HUDEP-2 (cell line): ENCODE measurements at regions not wholly inside any gene's neighbourhood (a gene's known extent, or its start where the extent isn't known, plus 50 kb on each side); places are given as distances from the start of the nearest gene placed in this dataset.

Experiments
- DNase-seq, 76 experiments: peaks; one replicate each; lab custom pipeline; 2025; ENCODE audit not compliant: unreplicated experiment in 76 of 76; lab: John Stamatoyannopoulos, UW

GRCh38 chr2:3959372-3959771 lies 256.0 kb downstream of the DCDC2C start:
- peak in 6 of 76 experiments; percentile 0 to 4 (median 1) for DNase-seq

GRCh38 chr2:3960106-3960505 lies 256.7 kb downstream of the DCDC2C start:
- no peak for DNase-seq

- no peak for DNase-seq
Observed at GRCh38 chr2:3962719-3963118, 259.3 kb downstream of the DCDC2C start.

GRCh38 chr2:3965211-3965610 lies 261.8 kb downstream of the DCDC2C start:
- no peak for DNase-seq

- peak in 1 of 76 experiments; percentile 0 for DNase-seq
Observed at GRCh38 chr2:3965953-3966352, 262.6 kb downstream of the DCDC2C start.

GRCh38 chr2:3966470-3966869 lies 263.1 kb downstream of the DCDC2C start:
- DNase-seq = no peak

GRCh38 chr2:3968736-3969135 lies 265.4 kb downstream of the DCDC2C start:
- DNase-seq = no peak

GRCh38 chr2:3970791-3971651 lies 267.6 kb downstream of the DCDC2C start:
- DNase-seq = no peak

- no peak for DNase-seq
Observed at GRCh38 chr2:3971652-3972192, 268.3 kb downstream of the DCDC2C start.

- no peak for DNase-seq
Observed at GRCh38 chr2:3972377-3972776, 269.0 kb downstream of the DCDC2C start.

- no peak for DNase-seq
Observed at GRCh38 chr2:3974765-3975164, 271.4 kb downstream of the DCDC2C start.

- no peak for DNase-seq
Observed at GRCh38 chr2:3981446-3981987, 278.1 kb downstream of the DCDC2C start.

- no peak for DNase-seq
Observed at GRCh38 chr2:3982160-3982559, 278.8 kb downstream of the DCDC2C start.

GRCh38 chr2:3986063-3986462 lies 282.7 kb downstream of the DCDC2C start:
- no peak for DNase-seq

GRCh38 chr2:3986530-3987258 lies 283.3 kb downstream of the DCDC2C start:
- no peak for DNase-seq

- no peak for DNase-seq
Observed at GRCh38 chr2:4002841-4003403, 299.5 kb downstream of the DCDC2C start.

GRCh38 chr2:4012197-4012596 lies 308.8 kb downstream of the DCDC2C start:
- no peak for DNase-seq

GRCh38 chr2:4018535-4018934 lies 315.2 kb downstream of the DCDC2C start:
- no peak for DNase-seq

- peak in 1 of 76 experiments; percentile 14 for DNase-seq
Observed at GRCh38 chr2:4020153-4020552, 316.8 kb downstream of the DCDC2C start.

- no peak for DNase-seq
Observed at GRCh38 chr2:4020649-4021048, 317.3 kb downstream of the DCDC2C start.

- DNase-seq = no peak
Observed at GRCh38 chr2:4024605-4025004, 321.2 kb downstream of the DCDC2C start.
